HG02588 (cell line): ENCODE measurements at regions not wholly inside any gene's neighbourhood (a gene's known extent, or its start where the extent isn't known, plus 50 kb on each side); places are given as distances from the start of the nearest gene placed in this dataset.
A peak's percentile ranks its signal among the peaks of the same experiment; 100 is the strongest.
"Not testable (repeated sequence)": the region's sequence is repeated elsewhere in the genome, so short reads cannot be mapped to it uniquely, and the experiment has no call there.

Source experiments
- ATAC-seq: cut with Tn5 transposase; IDR thresholded peaks from one replicate; pipeline ENCODE4 v1.9.1; 2021; ENCODE audit warnings: mild to moderate bottlenecking, moderate library complexity; ENCODE audit not compliant: unreplicated experiment

DNA sequence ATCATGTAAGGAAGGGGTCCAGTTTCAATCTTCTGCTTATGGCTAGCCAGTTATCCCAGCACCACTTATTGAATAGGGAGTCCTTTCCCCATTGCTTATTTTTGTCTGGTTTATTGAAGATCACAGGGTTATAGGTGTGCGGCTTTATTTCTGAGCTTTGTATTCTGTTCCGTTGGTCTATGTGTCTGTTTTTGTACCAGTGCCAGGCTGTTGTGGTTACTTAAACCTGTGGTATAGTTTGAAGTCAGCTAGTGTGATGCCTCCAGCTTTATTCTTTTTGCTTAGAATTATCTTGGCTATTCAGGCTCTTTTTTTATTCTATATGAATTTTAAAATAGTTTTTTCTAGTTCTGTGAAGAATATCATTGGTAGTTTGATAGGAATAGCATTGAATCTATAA, 234.6 kb upstream of the CASK start:
- ATAC-seq: not testable (repeated sequence)

DNA sequence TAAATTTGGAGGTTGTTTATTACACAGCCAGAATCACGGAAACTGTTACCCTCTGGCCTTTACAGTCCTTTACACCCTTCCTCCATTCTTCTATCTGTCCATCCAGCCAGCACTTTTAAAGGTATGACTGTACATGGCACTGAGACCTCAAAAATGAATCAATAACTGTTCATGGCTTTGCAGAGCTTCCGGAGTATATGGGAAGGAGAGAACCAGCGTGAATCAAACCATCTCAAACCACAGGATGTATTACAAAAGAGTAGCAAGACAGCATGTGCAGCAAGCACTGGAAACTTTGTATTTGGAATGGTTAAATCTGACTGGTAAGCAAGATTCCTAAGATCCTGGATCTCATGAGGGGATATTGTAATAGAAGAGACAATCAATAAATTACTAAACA, 228.5 kb upstream of the CASK start:
- ATAC-seq: no peak

DNA sequence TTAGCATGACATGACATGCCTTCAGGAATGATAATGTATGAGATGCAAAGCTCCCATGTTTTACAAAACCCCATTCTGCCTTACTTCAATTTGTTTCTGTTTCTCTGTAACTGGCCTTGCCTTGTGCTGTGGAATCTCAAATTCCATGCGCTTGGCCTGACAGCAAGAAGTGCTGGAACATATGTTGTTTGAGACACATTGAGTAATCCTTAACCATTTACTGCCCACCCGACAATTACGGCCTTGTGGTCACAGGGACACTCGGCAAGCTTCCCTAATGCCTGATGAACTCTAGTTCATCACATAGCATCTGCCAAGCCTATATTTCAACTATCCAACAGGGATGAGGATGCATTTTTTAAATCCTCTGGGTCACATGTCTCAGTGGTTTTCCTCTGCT, 226.4 kb upstream of the CASK start:
- ATAC-seq: no peak

DNA sequence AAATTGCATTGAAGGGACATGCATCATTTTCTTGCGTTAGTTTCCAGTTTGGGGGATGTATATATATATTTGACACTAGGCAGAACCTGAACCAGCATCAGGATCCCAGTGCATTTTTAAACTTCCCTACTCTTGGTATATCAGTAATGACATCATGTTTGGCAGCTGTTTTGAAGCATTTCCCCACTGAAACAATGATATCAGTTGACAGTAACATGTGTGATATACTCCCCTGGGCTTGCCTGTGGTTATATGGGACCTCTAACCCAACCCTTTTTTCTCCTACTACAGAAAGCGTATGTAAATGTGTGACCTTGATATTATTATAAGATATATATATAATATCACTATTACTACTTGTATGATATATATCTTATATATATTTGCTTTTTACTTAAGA, 225.9 kb upstream of the CASK start:
- ATAC-seq: no peak

DNA sequence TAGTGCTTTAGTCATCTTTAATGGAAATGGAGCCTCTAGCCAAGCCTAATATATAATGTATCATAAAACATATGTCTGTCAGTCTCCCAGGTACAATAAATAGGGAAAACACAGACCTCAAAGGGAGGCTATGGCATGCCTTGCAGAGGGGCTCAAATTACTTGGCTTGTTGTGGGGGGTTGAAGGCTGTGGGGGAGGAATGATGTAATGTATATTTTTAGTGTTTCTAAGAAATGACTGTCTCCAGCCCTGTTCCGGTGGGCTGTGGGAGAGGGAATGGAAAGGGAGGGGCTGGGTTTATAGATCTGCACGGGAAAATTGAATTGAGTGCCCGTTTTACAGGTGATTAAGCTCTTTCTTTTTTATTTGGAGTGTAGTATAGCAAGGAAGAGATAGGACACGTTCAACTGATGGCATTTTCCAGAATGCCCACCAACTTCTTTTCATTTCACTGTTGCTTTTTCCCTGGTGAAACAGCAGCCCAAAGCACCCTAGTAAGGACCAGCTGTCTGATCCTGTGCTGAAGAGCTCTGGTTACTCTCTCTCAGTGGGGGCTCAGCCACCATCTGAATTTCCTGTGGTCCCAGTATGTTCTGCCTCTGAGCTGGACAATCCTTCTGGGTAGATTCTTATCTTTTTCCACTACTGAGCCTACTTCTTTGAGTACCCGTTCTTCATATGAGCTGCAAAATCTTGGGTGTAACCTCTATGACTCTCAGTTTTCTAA, 220.7 kb upstream of the CASK start:
- no peak for ATAC-seq

DNA sequence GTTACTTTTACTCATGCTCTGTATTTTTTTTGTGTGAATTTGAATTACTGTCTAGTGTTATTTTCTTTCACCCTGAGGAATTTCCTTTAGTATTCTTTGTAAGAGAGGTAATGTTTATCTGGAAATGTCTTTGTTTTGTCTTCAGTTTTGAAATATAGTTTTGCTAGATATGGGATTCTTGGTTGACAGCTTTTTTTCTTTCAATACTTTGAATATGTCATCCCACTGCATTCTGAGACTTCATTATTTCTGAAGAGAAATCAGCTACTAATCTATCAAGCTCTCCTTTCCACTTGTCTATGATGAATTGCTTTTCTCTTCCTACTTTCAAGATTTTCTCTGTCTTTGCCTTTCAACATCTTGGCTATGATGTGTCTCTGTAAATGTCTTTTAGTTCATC, 217.0 kb upstream of the CASK start:
- no peak for ATAC-seq

DNA sequence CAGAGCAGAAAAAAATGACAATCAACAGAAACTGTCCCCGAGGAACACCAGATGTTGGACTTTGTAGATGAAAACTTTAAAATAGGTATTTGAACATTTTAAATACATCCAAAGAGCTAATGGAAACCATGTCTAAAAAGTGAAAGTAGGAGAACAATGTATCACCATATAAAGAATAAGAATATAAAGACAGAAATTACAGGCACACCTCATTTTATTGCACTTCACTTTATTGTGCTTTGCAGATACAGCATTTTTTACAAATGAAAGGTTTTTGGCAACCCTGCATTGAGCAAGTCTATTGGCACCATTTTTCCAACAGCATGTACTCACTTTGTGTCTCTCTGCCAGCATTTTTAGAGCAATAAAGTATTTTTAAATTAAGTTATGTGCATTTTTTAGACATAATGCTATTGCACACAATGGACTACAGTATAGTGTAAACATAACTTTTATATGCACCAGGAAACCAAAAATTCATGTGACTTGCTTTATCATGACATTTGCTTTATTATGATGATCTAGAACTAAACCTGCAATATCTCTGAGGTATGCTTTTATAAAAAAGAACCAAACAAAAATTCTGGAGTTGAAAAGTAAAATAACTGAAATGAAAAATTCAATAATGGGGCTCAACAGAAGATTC, 212.4 kb upstream of the CASK start:
- no peak for ATAC-seq

DNA sequence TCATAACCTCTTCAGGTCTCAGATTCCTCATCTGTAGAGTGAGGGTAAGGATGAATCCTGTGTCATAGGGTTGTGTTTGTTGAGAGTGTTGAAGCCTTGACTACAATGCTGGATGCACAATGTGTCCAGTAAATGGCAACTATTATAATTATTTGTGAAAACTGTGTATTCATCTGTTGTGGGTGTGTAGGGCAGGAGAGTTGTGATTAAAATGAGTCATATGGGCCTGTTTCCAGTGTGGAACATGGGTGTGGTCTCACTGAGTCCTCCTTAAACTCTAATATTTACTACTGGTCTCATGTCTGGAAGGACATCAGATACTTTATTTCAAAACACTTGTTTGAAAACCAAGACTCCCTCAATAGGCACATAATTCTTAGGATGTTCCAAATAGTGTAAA, 208.5 kb upstream of the CASK start:
- ATAC-seq: no peak

DNA sequence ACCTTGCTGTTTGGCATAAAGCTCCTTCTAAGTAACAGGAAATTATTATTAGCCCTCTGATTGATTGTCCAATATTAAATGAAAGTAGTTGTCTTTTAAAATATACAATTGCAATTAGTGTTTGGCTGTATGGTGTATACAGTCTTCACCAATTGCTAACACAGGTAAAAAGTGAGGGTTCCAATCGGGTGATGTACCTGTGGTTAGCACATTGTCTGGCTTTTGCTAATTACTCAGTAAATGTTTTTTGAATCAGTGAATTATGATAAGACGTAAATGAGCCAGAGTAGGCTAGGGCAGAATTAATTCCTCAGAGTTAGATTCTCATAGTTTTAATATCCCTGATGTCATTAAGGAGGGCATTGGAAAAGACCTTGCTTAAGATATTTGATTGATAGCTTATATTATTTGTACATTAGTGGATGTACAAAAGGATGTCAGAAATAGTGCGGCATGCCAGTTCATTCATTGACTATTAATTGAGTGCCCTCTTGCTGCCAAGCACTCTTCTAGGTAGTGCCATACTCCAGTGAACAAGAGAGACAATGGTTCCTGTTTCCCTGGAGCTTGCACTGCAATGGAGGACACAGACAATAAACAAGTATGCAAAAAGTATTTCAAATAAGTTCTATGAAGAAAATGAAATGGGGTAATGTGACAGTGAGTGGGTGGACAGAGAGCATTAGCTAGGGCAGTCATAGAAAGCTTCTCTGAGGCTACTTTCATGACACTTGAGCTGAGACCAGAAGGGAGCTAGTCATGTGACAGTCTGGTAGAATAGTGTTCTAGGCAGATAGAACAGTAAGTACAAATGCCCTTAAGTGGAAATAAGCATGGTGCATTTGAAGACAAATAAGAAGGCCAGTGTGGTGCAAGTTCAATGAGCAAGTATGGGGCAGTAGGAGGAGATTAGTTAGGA, 205.9 kb upstream of the CASK start:
- ATAC-seq: no peak

DNA sequence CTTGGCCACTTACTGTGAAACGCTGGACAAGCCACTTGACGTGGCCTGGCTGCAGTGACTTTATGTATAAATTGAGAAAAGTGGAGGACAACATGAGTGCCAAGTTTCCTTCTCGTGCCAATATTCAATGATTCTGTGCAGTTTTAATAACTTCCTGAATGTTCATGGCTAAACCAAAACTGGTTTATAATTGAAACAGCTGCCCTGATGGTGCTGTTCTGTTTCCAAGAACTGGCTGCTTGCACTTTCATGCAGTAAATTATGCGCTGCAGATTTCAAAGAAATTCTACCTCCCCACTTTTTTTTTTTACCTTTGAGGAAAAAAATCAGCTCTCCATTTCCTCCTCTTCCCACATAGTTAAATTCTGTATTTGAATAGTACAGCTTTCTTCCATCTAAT, 205.2 kb upstream of the CASK start:
- ATAC-seq: no peak

DNA sequence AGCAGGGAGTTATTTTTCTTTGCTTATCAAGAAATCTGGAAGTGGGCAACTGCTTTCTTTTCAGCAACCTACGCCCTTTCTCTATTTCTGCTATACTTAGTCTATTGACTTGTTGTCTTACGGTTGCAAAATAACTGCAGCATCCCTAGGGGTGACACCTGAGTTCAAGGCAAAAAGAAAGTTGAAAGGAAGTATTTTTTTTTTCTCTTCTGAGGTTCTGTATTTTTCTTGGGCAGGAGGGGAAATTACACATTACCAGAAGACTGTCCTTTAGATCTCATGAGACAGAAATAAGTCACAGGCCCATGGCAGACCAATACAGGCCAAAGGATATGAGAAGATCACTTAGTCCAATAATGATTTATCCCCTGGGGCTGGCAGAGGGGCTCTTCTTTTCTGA, 204.7 kb upstream of the CASK start:
- peak; percentile 66 for ATAC-seq

DNA sequence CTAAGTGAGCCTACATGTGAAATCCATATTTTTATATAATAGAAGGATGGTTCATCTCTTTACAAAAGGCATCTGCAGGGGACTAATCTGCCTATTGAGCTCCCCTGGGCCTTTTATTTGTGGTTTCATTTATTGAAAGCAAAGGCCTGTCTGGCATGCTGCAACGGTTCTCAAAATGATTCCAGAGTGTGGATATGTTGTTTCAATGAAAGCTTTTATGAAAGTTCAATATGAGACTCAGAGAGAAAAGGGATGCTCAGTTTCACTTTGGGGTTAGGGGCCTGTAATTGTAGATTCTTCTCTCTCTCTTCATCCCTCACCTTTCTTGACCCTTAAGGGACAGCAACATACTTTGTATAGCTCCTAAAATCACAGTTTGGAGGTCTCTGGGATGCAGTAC, 204.2 kb upstream of the CASK start:
- ATAC-seq: no peak

DNA sequence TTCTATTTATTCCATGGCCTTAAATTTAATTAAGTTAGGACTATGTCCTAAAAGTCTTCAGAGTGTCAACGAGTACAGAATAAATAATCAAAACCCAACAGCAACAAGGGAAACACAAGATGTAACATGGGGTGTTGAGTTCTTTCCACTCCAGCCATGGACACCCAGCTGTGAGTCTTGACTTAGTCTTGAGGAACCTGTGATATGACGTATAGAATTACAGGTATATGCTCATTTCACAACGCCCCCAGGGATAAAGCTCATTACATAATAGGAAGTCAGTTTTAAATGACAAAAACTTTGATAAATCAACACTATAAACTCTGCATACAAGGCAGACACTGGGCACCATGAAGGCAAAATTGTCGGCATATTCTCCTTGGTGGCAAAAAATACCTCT, 200.0 kb upstream of the CASK start:
- ATAC-seq: no peak

DNA sequence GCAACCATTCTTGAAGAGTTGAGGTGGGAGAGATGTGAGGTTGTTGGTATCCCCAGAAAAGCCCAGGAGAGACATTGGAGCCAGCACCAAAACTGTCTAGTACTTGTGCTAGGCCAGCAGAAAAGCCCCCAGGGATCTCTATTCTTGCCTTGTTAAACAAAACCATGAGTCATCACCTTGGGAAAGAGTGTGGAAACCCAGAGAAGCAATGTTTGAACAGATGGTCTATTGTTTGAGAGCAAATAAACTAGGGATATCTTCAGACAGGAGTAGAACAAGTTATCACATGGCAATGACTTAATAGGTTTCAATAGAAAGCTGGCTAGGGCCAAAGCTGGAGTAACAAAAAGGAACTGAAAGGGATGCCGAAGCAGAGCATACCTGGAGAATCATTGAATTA, 195.7 kb upstream of the CASK start:
- no peak for ATAC-seq

DNA sequence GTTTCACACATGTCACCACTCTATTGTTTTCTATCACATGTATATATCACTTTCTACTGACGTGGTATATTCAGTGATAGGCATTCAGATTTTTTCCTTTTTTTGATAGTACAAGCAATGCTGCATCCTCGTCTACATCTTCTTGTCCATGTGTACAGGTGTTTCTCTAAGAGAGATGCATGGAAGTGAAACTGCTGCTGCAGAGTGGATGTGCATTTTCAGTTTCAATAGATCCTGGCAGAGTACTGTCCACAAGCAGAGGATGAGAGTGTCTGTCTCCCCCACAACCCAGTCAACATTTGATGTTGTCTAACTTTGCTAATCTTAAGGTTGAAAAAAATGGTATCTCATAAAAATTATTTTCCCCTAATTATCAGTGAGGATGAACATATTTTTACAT, 194.0 kb upstream of the CASK start:
- no peak for ATAC-seq

DNA sequence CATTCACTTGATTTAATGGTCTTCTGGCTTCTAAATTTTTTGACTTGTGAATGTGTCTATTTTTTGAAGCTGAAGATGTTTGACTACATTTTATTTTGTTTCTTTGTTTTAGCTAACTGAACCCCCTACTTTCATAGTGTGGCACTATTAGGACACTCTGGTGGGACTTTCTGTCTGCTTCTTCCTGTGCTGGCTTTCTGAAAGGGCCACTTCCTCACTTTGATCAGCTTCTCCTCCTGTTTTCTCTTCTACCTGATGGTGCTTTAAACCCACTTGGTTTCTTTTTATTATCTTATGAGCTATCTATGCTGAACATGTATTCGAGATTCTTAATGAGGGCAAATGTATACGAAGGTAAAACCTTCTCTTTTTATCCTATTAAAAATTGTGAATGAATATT, 186.1 kb upstream of the CASK start:
- no peak for ATAC-seq

DNA sequence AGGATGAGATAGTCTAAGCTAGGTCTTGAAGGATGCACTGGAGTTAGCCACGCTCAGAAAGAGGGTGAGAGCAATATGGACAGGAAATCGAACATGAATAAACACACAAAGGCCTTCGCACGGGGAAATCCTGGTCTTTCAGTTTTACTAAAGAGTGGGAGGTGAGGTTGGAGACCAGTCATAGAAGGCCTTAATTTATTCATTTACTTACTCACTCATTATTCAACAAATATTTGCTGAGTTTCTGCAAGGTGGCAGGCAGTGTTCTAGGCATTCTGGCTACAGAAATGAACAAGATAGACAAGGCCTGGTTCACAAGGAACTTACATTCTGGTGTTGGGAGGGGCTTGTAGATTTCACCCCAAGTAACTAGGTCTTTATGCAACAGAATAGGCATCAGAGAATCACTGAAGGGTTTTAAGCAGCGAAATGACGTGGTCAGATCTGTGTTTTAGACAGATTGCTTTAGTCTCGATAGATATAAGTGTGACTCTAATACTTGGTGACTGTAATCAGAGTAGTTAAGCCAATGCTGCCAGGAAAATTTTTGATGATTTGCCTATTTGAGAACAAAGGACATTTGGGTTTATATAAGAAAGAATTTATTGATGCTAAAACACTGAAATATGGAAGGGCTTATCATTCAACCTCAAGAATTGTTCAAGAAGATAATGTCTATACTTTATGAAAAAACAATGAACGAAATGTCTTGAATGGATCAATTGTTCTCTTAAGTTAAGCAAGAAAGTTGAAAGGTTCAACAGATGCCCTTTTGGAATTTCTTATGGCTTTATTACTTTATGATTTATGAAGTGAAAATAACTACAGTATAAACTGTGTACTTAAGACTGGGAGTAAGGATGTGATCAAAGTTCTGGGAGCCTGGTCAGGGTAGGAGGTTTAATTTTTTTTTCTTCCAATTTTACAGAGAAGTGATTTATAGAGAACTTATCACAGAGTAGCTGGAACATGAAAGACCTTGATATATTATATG, 184.4 kb upstream of the CASK start:
- peak; percentile 71 for ATAC-seq

DNA sequence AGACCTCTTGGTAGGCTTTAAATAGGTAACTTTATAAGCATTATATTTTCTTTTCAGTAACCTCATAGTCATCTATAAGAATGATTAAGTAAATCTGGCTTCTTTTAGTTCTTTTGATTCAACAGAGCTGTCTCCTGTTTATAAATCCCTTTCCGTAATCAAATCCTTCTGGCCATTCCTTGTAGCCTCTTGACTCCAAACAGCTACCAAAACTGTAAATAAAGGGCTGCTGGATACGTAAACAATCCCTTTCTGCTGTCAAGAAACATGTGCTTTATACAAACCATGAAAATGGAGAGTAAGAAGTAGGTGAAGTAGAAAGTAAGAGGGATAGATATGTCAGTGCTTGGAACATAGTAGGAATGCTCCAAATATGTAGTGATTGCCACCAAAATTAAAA, 183.2 kb upstream of the CASK start:
- no peak for ATAC-seq

DNA sequence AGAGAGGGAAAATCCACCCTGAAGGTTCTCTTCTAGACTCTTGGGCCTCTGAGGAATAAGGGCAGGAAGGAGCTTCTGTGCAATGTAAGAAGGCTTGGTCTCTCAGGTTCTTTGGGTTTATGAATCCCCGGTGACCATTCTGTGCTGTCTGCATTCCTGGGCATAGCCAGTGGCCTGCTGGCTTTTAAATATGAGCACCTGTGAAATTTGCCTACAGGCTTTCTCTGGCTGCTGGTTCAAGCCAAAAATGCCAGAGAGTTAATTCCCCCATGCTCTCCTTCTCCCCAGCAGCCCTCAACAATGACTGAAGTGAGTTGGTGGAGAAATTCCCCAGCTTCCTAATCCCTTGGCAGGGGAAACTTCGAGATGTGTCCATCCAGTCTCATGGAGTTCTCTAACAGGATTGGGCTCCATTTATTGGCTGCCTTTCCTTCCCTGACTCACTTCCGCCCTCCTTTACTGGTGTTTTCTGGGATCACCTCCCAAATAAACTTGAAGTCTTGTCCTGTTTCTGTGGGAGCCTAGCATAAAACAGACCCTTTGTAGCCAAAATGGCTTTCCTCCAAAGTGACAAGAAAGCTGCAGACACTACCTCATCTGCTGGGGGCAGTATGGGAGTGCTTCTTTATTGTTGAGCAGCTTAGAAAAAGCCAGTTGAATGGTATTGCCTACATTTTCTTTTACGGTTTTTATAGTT, 179.4 kb upstream of the CASK start:
- no peak for ATAC-seq

DNA sequence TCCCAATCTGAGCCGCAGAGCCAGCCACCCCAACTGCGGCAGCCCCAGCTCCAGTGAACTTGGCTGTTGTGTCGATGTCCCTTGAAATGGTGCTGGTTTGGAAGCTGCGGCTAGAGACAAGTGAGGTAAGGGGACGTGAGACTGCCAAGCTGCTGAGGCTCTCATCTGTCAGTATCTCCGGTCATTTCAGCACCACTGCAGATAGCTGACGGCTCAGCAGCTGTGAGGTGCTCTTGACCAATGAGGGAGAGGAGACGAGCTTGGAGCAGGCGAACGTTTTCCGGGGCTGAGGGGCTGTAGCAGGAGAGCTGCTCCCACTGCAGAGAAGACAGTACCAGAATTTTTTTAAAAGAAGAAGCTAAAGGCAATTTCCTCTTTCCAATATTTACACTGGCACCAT, 175.5 kb upstream of the CASK start:
- no peak for ATAC-seq
